ENCODE measurements at regions not wholly inside any gene's neighbourhood (a gene's known extent, or its start where the extent isn't known, plus 50 kb on each side); places are given as distances from the start of the nearest gene placed in this dataset.

- TF ChIP-seq CTCF (IDR thresholded peaks at IDR 0.05; ENCODE audit: borderline replicate concordance, extremely low read depth, low read length, poor library complexity, severe bottlenecking) (no peak), EZH2 (IDR thresholded peaks at IDR 0.05; ENCODE audit: borderline replicate concordance, low read depth, low read length, severe bottlenecking) (no peak)
These were observed 510.0 kb downstream of the LTN1 start for GRCh38 chr21:28482657-28483056.
